ENCODE measurements at regions not wholly inside any gene's neighbourhood (a gene's known extent, or its start where the extent isn't known, plus 50 kb on each side); places are given as distances from the start of the nearest gene placed in this dataset.
"Not testable (repeated sequence)": the region's sequence is repeated elsewhere in the genome, so short reads cannot be mapped to it uniquely, and the experiment has no call there.

GRCh38 chr5:81829242-81829641 lies 78.3 kb upstream of the SSBP2 start:
- no peak for DNase-seq

- no peak for DNase-seq
These were observed 76.6 kb upstream of the SSBP2 start for GRCh38 chr5:81827500-81827899.

- DNase-seq = no peak
These were observed 75.2 kb upstream of the SSBP2 start for GRCh38 chr5:81826128-81826527.

- peak; percentile 27 for DNase-seq
These were observed 74.3 kb upstream of the SSBP2 start for GRCh38 chr5:81825237-81825636.

- DNase-seq = not testable (repeated sequence)
These were observed 72.8 kb upstream of the SSBP2 start for GRCh38 chr5:81823736-81824135.

- no peak for DNase-seq
These were observed 70.0 kb upstream of the SSBP2 start for GRCh38 chr5:81820863-81821262.

GRCh38 chr5:81820318-81820636 lies 69.4 kb upstream of the SSBP2 start:
- no peak for DNase-seq

- DNase-seq = no peak
These were observed 68.8 kb upstream of the SSBP2 start for GRCh38 chr5:81819556-81820317.

GRCh38 chr5:81817980-81818379 lies 67.1 kb upstream of the SSBP2 start:
- no peak for DNase-seq

- DNase-seq = no peak
These were observed 66.2 kb upstream of the SSBP2 start for GRCh38 chr5:81817086-81817485.

- no peak for DNase-seq
These were observed 64.4 kb upstream of the SSBP2 start for GRCh38 chr5:81815321-81815720.

GRCh38 chr5:81808106-81808505 lies 57.2 kb upstream of the SSBP2 start:
- no peak for DNase-seq

GRCh38 chr5:81805086-81805485 lies 54.2 kb upstream of the SSBP2 start:
- DNase-seq = no peak

GRCh38 chr5:81803812-81804211 lies 52.9 kb upstream of the SSBP2 start:
- no peak for DNase-seq

- no peak for DNase-seq
These were observed 51.7 kb upstream of the SSBP2 start for GRCh38 chr5:81802625-81803024.

- DNase-seq = no peak
These were observed 51.1 kb upstream of the SSBP2 start for GRCh38 chr5:81802020-81802419.

GRCh38 chr5:81800797-81801196 lies 49.9 kb upstream of the SSBP2 start:
- DNase-seq = no peak

Data from muscle of arm (tissue), 1 donor.